ENCODE measurements at regions not wholly inside any gene's neighbourhood (a gene's known extent, or its start where the extent isn't known, plus 50 kb on each side); places are given as distances from the start of the nearest gene placed in this dataset.

DNA sequence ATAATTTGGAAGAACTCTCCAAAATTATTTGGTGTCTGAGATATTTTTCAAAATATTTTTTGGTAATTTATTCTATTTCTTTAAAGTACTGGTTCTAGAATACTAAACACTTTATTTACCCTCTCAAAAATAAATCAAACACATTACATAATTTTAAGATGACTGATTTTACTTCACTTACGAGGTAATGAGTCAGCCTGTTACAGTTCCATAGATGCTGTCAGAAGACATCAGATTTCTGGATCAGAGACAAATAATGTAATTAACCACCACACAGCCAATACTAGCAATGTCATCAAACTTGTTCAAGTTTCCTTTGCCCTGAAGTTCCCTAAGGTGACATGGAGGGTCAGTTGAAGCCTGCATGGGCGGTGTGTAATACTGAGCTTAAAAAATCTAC is 106.1 kb upstream of the CDH9 start:
- TF ChIP-seq, protein P1, sequence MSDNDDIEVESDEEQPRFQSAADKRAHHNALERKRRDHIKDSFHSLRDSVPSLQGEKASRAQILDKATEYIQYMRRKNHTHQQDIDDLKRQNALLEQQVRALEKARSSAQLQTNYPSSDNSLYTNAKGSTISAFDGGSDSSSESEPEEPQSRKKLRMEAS (IDR thresholded peaks at IDR 0.05): no peak
- no peak for TF ChIP-seq TAF1 (IDR thresholded peaks at IDR 0.05; ENCODE audit: low read depth)
- no peak for TF ChIP-seq TEAD4 (IDR thresholded peaks at IDR 0.05)
- TF ChIP-seq RAD21 (IDR thresholded peaks at IDR 0.05; ENCODE audit: low read depth): no peak

DNA sequence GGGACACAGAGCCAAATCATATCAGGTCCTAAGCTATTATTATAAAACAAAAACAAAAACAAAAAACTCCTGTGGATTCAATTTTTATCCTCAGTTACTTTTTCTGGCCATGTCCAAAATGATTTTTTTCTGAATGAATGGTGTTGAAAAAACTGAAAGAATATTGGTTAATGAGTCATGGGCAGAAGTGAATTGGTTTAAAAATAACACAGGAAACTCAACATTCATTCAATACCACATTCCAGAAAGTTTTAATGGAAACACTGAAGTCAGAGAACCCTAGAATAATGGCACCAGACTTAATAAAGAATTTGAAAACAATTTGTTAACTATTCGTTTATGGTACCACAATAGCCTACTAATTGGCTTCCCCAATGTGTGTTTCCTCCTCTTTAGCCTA is 102.4 kb upstream of the CDH9 start:
- no peak for TF ChIP-seq CREB1 (IDR thresholded peaks at IDR 0.05; ENCODE audit: low read depth)

DNA sequence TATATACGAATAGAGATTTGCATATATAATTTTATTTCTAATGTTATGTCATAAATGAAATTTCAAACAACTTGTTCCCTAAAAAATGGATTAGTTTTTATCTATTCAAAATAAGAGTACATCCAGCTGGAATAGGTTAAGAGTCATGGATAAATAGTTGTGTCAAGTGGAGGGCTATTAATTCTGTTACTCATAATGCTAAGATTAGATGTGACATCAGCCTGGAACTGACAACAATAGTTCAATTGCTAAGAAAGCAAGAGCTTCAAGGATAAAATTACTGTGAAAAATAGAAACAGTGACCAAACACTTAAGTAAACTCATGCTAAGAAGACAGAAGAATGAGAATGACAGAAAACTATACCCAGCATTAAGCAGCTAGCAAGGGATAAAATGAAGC is 92.2 kb upstream of the CDH9 start:
- TF ChIP-seq TEAD4 (IDR thresholded peaks at IDR 0.05): no peak
- TF ChIP-seq, protein P2, sequence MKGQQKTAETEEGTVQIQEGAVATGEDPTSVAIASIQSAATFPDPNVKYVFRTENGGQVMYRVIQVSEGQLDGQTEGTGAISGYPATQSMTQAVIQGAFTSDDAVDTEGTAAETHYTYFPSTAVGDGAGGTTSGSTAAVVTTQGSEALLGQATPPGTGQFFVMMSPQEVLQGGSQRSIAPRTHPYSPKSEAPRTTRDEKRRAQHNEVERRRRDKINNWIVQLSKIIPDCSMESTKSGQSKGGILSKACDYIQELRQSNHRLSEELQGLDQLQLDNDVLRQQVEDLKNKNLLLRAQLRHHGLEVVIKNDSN (IDR thresholded peaks at IDR 0.05): no peak
- TF ChIP-seq RAD21 (IDR thresholded peaks at IDR 0.05; ENCODE audit: low read depth): no peak
- no peak for TF ChIP-seq EGR1 (IDR thresholded peaks at IDR 0.05)
- TF ChIP-seq, protein P3, sequence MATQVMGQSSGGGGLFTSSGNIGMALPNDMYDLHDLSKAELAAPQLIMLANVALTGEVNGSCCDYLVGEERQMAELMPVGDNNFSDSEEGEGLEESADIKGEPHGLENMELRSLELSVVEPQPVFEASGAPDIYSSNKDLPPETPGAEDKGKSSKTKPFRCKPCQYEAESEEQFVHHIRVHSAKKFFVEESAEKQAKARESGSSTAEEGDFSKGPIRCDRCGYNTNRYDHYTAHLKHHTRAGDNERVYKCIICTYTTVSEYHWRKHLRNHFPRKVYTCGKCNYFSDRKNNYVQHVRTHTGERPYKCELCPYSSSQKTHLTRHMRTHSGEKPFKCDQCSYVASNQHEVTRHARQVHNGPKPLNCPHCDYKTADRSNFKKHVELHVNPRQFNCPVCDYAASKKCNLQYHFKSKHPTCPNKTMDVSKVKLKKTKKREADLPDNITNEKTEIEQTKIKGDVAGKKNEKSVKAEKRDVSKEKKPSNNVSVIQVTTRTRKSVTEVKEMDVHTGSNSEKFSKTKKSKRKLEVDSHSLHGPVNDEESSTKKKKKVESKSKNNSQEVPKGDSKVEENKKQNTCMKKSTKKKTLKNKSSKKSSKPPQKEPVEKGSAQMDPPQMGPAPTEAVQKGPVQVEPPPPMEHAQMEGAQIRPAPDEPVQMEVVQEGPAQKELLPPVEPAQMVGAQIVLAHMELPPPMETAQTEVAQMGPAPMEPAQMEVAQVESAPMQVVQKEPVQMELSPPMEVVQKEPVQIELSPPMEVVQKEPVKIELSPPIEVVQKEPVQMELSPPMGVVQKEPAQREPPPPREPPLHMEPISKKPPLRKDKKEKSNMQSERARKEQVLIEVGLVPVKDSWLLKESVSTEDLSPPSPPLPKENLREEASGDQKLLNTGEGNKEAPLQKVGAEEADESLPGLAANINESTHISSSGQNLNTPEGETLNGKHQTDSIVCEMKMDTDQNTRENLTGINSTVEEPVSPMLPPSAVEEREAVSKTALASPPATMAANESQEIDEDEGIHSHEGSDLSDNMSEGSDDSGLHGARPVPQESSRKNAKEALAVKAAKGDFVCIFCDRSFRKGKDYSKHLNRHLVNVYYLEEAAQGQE (IDR thresholded peaks at IDR 0.05; ENCODE audit: low read depth): no peak
- no peak for TF ChIP-seq NFIC (IDR thresholded peaks at IDR 0.05)
- TF ChIP-seq ZBTB7A (IDR thresholded peaks at IDR 0.05; ENCODE audit: low read depth): no peak
- TF ChIP-seq FOXM1 (IDR thresholded peaks at IDR 0.05; ENCODE audit: borderline replicate concordance, low read depth): no peak

DNA sequence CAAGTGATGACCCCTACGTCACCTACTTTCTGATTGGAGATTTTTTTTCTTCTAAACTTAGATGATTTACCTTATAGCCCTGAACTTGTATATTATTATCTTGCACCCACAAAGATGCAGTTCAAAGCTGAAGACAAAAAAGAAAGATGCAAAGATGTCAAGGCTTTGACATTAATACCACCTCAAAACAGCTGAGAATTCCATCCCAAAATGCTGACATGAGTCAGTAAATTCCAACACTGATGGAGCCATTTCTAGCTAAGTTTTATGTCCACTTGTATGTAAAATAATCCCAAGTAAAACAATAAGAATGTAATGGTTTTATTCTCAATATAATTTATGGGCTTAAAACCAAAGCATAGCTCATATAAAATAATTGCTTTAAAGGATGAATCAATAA is 91.5 kb upstream of the CDH9 start:
- TF ChIP-seq, protein P3 (IDR thresholded peaks at IDR 0.05; ENCODE audit: low read depth): no peak
- TF ChIP-seq RAD21 (IDR thresholded peaks at IDR 0.05; ENCODE audit: low read depth) (no peak), YY1 (IDR thresholded peaks at IDR 0.05; ENCODE audit: low read depth) (no peak), TEAD4 (IDR thresholded peaks at IDR 0.05) (no peak), TAF1 (IDR thresholded peaks at IDR 0.05; ENCODE audit: low read depth) (no peak), ZBTB7A (IDR thresholded peaks at IDR 0.05; ENCODE audit: low read depth) (no peak), FOXM1 (IDR thresholded peaks at IDR 0.05; ENCODE audit: borderline replicate concordance, low read depth) (no peak), EP300 (IDR thresholded peaks at IDR 0.05; ENCODE audit: borderline replicate concordance) (no peak), CEBPB (IDR thresholded peaks at IDR 0.05) (no peak)

DNA sequence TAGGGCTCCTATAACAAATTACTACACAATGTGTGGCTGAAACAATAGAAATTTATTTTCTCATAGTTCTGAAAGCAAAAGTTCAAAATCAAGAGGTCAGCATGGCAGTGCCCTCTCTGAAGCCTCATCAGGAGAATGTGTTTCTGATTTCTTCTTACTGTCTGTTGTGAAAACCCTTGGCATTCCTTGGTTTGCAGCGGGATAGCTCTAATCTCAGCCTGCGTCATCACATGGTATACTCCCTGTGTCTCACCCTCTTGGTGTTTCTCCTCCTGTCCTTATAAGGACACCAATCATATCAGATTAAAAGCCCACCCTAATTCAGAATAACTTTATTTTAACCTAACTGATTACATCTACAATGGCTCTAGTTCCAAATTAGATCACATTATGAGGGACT is 87.5 kb upstream of the CDH9 start:
- TF ChIP-seq EP300 (IDR thresholded peaks at IDR 0.05; ENCODE audit: borderline replicate concordance) (no peak), ZBTB7A (IDR thresholded peaks at IDR 0.05; ENCODE audit: low read depth) (no peak), EGR1 (IDR thresholded peaks at IDR 0.05) (no peak), RAD21 (IDR thresholded peaks at IDR 0.05; ENCODE audit: low read depth) (no peak), TEAD4 (IDR thresholded peaks at IDR 0.05) (no peak), TCF12 (IDR thresholded peaks at IDR 0.05; ENCODE audit: low read depth) (no peak), CREB1 (IDR thresholded peaks at IDR 0.05; ENCODE audit: low read depth) (no peak), TAF1 (IDR thresholded peaks at IDR 0.05; ENCODE audit: low read depth) (no peak)
- TF ChIP-seq, protein P2 (IDR thresholded peaks at IDR 0.05): no peak

DNA sequence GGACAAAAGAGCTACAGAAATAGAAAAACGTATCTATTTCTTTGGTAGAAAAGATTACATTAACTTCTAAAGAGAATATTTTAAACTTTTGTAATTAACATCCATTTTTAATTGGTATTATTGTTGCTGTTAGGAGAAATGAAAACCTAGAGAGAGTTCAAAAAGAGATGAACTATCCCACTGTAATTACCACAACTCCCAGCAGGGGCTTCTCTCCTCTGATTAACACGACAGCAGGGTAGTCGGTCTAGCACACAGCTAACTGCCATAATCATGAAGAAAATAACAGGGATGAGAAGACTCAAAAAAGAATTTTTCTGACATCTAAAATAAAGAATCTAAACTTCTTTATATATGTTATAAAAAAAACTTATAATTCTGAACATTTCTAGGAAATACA is 86.2 kb upstream of the CDH9 start:
- TF ChIP-seq CREB1 (IDR thresholded peaks at IDR 0.05; ENCODE audit: low read depth) (no peak), FOXM1 (IDR thresholded peaks at IDR 0.05; ENCODE audit: borderline replicate concordance, low read depth) (no peak), CEBPB (IDR thresholded peaks at IDR 0.05) (no peak), TCF12 (IDR thresholded peaks at IDR 0.05; ENCODE audit: low read depth) (no peak), RAD21 (IDR thresholded peaks at IDR 0.05; ENCODE audit: low read depth) (0 out of 2 replicates have a peak, but pooled peaks have one; percentile 12), YY1 (IDR thresholded peaks at IDR 0.05; ENCODE audit: low read depth) (no peak), TEAD4 (IDR thresholded peaks at IDR 0.05) (no peak)
- TF ChIP-seq, protein P1 (IDR thresholded peaks at IDR 0.05): no peak
- TF ChIP-seq, protein P3 (IDR thresholded peaks at IDR 0.05; ENCODE audit: low read depth): no peak

All from Ishikawa (cell line).